Progenitor cell of endocrine pancreas (in vitro differentiated cells): ENCODE measurements at regions not wholly inside any gene's neighbourhood (a gene's known extent, or its start where the extent isn't known, plus 50 kb on each side); places are given as distances from the start of the nearest gene placed in this dataset.

ENCODE experiments used
- DNase-seq: peaks from one replicate; pipeline ENCODE4 v3.0.0; 2021; ENCODE audit warnings: low spot score; ENCODE audit not compliant: unreplicated experiment
- H3K27ac Mint-ChIP-seq: 2 replicates; pipeline ENCODE4 v1.8.0; 2021; ENCODE audit warnings: mild to moderate bottlenecking, moderate library complexity, mixed read lengths
- H3K27me3 Mint-ChIP-seq: 2 replicates; pipeline ENCODE4 v1.8.0; 2021; ENCODE audit warnings: mixed read lengths
- H3K36me3 Mint-ChIP-seq: 2 replicates; pipeline ENCODE4 v1.8.0; 2022; ENCODE audit warnings: mixed read lengths; ENCODE audit not compliant: insufficient read depth
- H3K4me1 Mint-ChIP-seq: 2 replicates; pipeline ENCODE4 v1.8.0; 2021; ENCODE audit warnings: low read depth, mixed read lengths
- H3K4me3 Mint-ChIP-seq: 2 replicates; pipeline ENCODE4 v1.8.0; 2021; ENCODE audit warnings: low read depth, mild to moderate bottlenecking, moderate library complexity, mixed read lengths
- H3K9me3 Mint-ChIP-seq: 2 replicates; pipeline ENCODE4 v1.8.0; 2021; ENCODE audit warnings: low read depth, mixed read lengths
- CTCF ChIP-seq: fragments of 200-600 bp; sonication (generic); IDR thresholded peaks from one replicate; pipeline ENCODE4 v1.5.0; 2021; ENCODE audit warnings: antibody characterized with exemption, mild to moderate bottlenecking; ENCODE audit not compliant: unreplicated experiment

GRCh38 chr10:130378556-130379400 lies 242.6 kb downstream of the GLRX3 start:
- peak; percentile 34 for TF ChIP-seq CTCF
- H3K4me1 Mint-ChIP-seq: no peaks in the 10 kb centered on the region
- no peak for DNase-seq
- H3K36me3 Mint-ChIP-seq: no peaks in the 10 kb centered on the region
- H3K27me3 Mint-ChIP-seq: peaks cover 3% of the 10 kb centered on the region
- no peak overlapping the region for H3K27ac Mint-ChIP-seq
- no peak overlapping the region for H3K4me3 Mint-ChIP-seq
- no peaks in the 10 kb centered on the region for H3K9me3 Mint-ChIP-seq

- DNase-seq: no peak
- Mint-ChIP-seq H3K4me3 (no peak overlapping the region), H3K27ac (no peak overlapping the region), H3K36me3 (no peaks in the 10 kb centered on the region), H3K27me3 (peaks cover 6% of the 10 kb centered on the region), H3K9me3 (peaks cover 8% of the 10 kb centered on the region), H3K4me1 (no peaks in the 10 kb centered on the region)
- TF ChIP-seq CTCF: no peak
Observed at GRCh38 chr10:130380056-130380455, 243.9 kb downstream of the GLRX3 start.

- TF ChIP-seq CTCF: no peak
- Mint-ChIP-seq H3K4me1 (no peaks in the 10 kb centered on the region), H3K4me3 (no peak overlapping the region), H3K9me3 (peaks cover 8% of the 10 kb centered on the region), H3K27ac (no peak overlapping the region), H3K36me3 (no peaks in the 10 kb centered on the region), H3K27me3 (peaks cover 9% of the 10 kb centered on the region)
- DNase-seq: no peak
Observed at GRCh38 chr10:130382031-130382430, 245.8 kb downstream of the GLRX3 start.

- H3K4me3 Mint-ChIP-seq: no peak overlapping the region
- H3K27ac Mint-ChIP-seq: no peak overlapping the region
- H3K9me3 Mint-ChIP-seq: peaks cover 14% of the 10 kb centered on the region
- DNase-seq: no peak
- peaks cover 12% of the 10 kb centered on the region for H3K27me3 Mint-ChIP-seq
- TF ChIP-seq CTCF: no peak
- H3K4me1 Mint-ChIP-seq: no peaks in the 10 kb centered on the region
- no peaks in the 10 kb centered on the region for H3K36me3 Mint-ChIP-seq
Observed at GRCh38 chr10:130387936-130388580, 251.9 kb downstream of the GLRX3 start.

- peaks cover 12% of the 10 kb centered on the region for H3K27me3 Mint-ChIP-seq
- no peaks in the 10 kb centered on the region for H3K36me3 Mint-ChIP-seq
- no peak overlapping the region for H3K4me3 Mint-ChIP-seq
- no peak for TF ChIP-seq CTCF
- no peaks in the 10 kb centered on the region for H3K4me1 Mint-ChIP-seq
- no peak for DNase-seq
- no peak overlapping the region for H3K27ac Mint-ChIP-seq
- H3K9me3 Mint-ChIP-seq: peaks cover 18% of the 10 kb centered on the region
Observed at GRCh38 chr10:130388746-130389145, 252.6 kb downstream of the GLRX3 start.
